SK-N-SH treated with all-trans-retinoic acid at 6 μM for 48 hours (cell line): ENCODE measurements at regions not wholly inside any gene's neighbourhood (a gene's known extent, or its start where the extent isn't known, plus 50 kb on each side); places are given as distances from the start of the nearest gene placed in this dataset.

ENCODE experiments used
- ATAC-seq: fragments of 200-7000 bp; cut with Tn5 transposase; 3 replicates; pipeline ENCODE4 v1.9.1; 2020; ENCODE audit warnings: mild to moderate bottlenecking, moderate library complexity
- ARNTL ChIP-seq: fragments of 450-650 bp; formaldehyde crosslinking; IDR thresholded peaks from 2 replicates; pipeline ENCODE4 v1.5.0; 2020; ENCODE audit warnings: low read depth, mild to moderate bottlenecking, moderate library complexity, borderline replicate concordance
- BACH2 ChIP-seq: fragments of 250-450 bp; sonication (Bioruptor Pico); IDR thresholded peaks from 2 replicates; pipeline ENCODE4 v1.9.0; 2021; ENCODE audit warnings: mild to moderate bottlenecking, borderline replicate concordance
- CSDC2 ChIP-seq: fragments of 250-450 bp; sonication (Bioruptor Pico); IDR thresholded peaks from 2 replicates; pipeline ENCODE4 v1.5.0; 2020; ENCODE audit warnings: mild to moderate bottlenecking, moderate library complexity
- ESRRG ChIP-seq: fragments of 250-450 bp; sonication (Bioruptor Pico); IDR thresholded peaks from 2 replicates; pipeline ENCODE4 v1.6.1; 2021; ENCODE audit warnings: mild to moderate bottlenecking
- GLIS3 ChIP-seq: fragments of 250-450 bp; sonication (Bioruptor Pico); IDR thresholded peaks from 2 replicates; pipeline ENCODE4 v1.5.0; 2020; ENCODE audit warnings: mild to moderate bottlenecking, moderate library complexity
- ISL1 ChIP-seq: fragments of 250-450 bp; sonication (Bioruptor Pico); IDR thresholded peaks from 2 replicates; pipeline ENCODE4 v2.1.2; 2022; ENCODE audit warnings: mild to moderate bottlenecking, moderate library complexity
- OSR1 ChIP-seq: fragments of 250-450 bp; sonication (Bioruptor Pico); IDR thresholded peaks from 2 replicates; pipeline ENCODE4 v1.8.0; 2022; ENCODE audit warnings: moderate library complexity, mild to moderate bottlenecking, inconsistent platforms
- RARB ChIP-seq: fragments of 250-450 bp; sonication (Bioruptor Pico); IDR thresholded peaks from 2 replicates; pipeline ENCODE4 v1.8.0; 2021; ENCODE audit warnings: mild to moderate bottlenecking, moderate library complexity
- SNAI2 ChIP-seq: fragments of 250-450 bp; sonication (Bioruptor Pico); IDR thresholded peaks from 2 replicates; pipeline ENCODE4 v1.5.0; 2020; ENCODE audit warnings: mild to moderate bottlenecking, moderate library complexity
- TCF4 ChIP-seq: fragments of 250-450 bp; sonication (Bioruptor Pico); IDR thresholded peaks from 2 replicates; pipeline ENCODE4 v1.8.0; 2021; ENCODE audit warnings: mild to moderate bottlenecking, moderate library complexity, borderline replicate concordance
- TOX ChIP-seq: fragments of 250-450 bp; sonication (Bioruptor Pico); IDR thresholded peaks from 2 replicates; pipeline ENCODE4 v1.8.0; 2021; ENCODE audit warnings: mild to moderate bottlenecking, moderate library complexity, borderline replicate concordance
- ZC3H10 ChIP-seq: fragments of 250-450 bp; sonication (Bioruptor Pico); IDR thresholded peaks from 2 replicates; pipeline ENCODE4 v1.5.1; 2021; ENCODE audit warnings: mild to moderate bottlenecking, moderate library complexity
- ZFP30 ChIP-seq: fragments of 450-650 bp; formaldehyde crosslinking; IDR thresholded peaks from 2 replicates; pipeline ENCODE4 v1.5.0; 2022; ENCODE audit warnings: mild to moderate bottlenecking, moderate library complexity
- ZNF565 ChIP-seq: fragments of 450-650 bp; formaldehyde crosslinking; conservative IDR thresholded peaks from 2 replicates; pipeline ENCODE4 v1.5.0; 2020; ENCODE audit warnings: low read depth, mild to moderate bottlenecking, moderate library complexity
- ZNF8 ChIP-seq: fragments of 450-650 bp; formaldehyde crosslinking; IDR thresholded peaks from 2 replicates; pipeline ENCODE4 v1.5.0; 2020; ENCODE audit warnings: mild to moderate bottlenecking, moderate library complexity
- TF ChIP-seq, protein P1 (sequence below): fragments of 250-450 bp; sonication (Bioruptor Pico); IDR thresholded peaks from 2 replicates; pipeline ENCODE4 v1.8.0; 2020; ENCODE audit warnings: mild to moderate bottlenecking, moderate library complexity, borderline replicate concordance
- TF ChIP-seq, protein P2 (sequence below): fragments of 250-450 bp; sonication (Bioruptor Pico); IDR thresholded peaks from 2 replicates; pipeline ENCODE4 v1.5.1; 2021; ENCODE audit warnings: mild to moderate bottlenecking, moderate library complexity
- TF ChIP-seq, protein P3 (sequence below): fragments of 250-450 bp; sonication (Bioruptor Pico); IDR thresholded peaks from 2 replicates; pipeline ENCODE4 v1.8.0; 2021; ENCODE audit warnings: low read depth, mild to moderate bottlenecking, moderate library complexity, borderline replicate concordance
- TF ChIP-seq, protein P4 (sequence below): fragments of 250-450 bp; sonication (Bioruptor Pico); IDR thresholded peaks from 2 replicates; pipeline ENCODE4 v1.5.0; 2020; ENCODE audit warnings: mild to moderate bottlenecking, moderate library complexity
- TF ChIP-seq, protein P5 (sequence below): fragments of 250-450 bp; sonication (Bioruptor Pico); IDR thresholded peaks from 2 replicates; pipeline ENCODE4 v1.5.1; 2020; ENCODE audit warnings: low read depth, mild to moderate bottlenecking, moderate library complexity

DNA sequence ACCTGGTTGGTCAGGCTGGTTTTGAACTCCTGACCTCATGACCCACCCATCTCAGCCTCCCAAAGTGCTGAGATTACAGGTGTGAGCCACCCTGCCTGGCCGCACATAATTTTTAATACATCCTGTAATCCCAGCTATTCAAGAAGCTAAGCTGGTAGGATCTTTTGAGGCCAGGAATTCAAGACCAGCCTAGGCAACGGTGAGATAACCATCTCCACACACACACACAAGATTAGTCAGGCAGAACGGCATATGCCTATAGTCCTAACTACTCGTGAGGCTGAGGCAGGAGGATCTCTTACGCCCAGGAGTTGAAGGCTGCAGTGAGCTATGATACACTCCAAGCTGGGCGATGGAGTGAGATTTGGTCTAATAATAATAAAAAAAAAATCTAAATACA, 212.4 kb upstream of the NEIL3 start:
- TF ChIP-seq ZC3H10 (no peak), GLIS3 (CRISPR knock-in tag) (no peak), SNAI2 (CRISPR knock-in tag) (no peak), ZNF565 (CRISPR knock-in tag) (no peak), RARB (CRISPR knock-in tag) (no peak), OSR1 (CRISPR knock-in tag) (no peak), CSDC2 (no peak), ISL1 (CRISPR knock-in tag) (no peak), ZFP30 (CRISPR knock-in tag) (no peak), BACH2 (CRISPR knock-in tag) (no peak)
- TF ChIP-seq, protein P1, sequence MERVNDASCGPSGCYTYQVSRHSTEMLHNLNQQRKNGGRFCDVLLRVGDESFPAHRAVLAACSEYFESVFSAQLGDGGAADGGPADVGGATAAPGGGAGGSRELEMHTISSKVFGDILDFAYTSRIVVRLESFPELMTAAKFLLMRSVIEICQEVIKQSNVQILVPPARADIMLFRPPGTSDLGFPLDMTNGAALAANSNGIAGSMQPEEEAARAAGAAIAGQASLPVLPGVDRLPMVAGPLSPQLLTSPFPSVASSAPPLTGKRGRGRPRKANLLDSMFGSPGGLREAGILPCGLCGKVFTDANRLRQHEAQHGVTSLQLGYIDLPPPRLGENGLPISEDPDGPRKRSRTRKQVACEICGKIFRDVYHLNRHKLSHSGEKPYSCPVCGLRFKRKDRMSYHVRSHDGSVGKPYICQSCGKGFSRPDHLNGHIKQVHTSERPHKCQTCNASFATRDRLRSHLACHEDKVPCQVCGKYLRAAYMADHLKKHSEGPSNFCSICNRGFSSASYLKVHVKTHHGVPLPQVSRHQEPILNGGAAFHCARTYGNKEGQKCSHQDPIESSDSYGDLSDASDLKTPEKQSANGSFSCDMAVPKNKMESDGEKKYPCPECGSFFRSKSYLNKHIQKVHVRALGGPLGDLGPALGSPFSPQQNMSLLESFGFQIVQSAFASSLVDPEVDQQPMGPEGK (CRISPR knock-in tag), result no peak
- TF ChIP-seq, protein P2, sequence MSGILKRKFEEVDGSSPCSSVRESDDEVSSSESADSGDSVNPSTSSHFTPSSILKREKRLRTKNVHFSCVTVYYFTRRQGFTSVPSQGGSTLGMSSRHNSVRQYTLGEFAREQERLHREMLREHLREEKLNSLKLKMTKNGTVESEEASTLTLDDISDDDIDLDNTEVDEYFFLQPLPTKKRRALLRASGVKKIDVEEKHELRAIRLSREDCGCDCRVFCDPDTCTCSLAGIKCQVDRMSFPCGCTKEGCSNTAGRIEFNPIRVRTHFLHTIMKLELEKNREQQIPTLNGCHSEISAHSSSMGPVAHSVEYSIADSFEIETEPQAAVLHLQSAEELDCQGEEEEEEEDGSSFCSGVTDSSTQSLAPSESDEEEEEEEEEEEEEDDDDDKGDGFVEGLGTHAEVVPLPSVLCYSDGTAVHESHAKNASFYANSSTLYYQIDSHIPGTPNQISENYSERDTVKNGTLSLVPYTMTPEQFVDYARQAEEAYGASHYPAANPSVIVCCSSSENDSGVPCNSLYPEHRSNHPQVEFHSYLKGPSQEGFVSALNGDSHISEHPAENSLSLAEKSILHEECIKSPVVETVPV, result no peak
- TF ChIP-seq, protein P3, sequence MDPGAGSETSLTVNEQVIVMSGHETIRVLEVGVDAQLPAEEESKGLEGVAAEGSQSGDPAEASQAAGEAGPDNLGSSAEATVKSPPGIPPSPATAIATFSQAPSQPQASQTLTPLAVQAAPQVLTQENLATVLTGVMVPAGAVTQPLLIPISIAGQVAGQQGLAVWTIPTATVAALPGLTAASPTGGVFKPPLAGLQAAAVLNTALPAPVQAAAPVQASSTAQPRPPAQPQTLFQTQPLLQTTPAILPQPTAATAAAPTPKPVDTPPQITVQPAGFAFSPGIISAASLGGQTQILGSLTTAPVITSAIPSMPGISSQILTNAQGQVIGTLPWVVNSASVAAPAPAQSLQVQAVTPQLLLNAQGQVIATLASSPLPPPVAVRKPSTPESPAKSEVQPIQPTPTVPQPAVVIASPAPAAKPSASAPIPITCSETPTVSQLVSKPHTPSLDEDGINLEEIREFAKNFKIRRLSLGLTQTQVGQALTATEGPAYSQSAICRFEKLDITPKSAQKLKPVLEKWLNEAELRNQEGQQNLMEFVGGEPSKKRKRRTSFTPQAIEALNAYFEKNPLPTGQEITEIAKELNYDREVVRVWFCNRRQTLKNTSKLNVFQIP (CRISPR knock-in tag), result no peak
- TF ChIP-seq, all 23 proteins: peak for 0
- no peak for ATAC-seq

DNA sequence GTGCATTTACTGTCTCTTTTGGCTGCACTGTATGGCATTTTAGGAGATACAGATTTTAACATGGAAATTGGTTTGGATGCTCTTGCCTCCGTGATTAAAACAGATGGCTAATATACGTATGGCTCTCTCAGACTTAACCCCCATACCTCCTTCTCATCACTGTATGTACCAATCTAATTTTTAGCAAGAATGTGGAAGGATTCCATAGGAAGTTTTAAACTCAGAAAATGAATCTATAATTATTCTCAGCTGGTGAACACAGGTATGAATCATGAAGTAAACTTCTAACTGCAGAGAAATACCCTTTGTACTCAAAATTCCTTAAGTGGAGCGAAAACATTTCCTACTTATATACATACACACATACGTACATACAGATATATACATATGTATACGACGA, 210.5 kb upstream of the NEIL3 start:
- no peak for TF ChIP-seq ZFP30 (CRISPR knock-in tag)
- TF ChIP-seq ZNF565 (CRISPR knock-in tag), result no peak
- no peak for TF ChIP-seq ARNTL
- no peak for TF ChIP-seq ZNF8 (CRISPR knock-in tag)
- TF ChIP-seq, protein P4, sequence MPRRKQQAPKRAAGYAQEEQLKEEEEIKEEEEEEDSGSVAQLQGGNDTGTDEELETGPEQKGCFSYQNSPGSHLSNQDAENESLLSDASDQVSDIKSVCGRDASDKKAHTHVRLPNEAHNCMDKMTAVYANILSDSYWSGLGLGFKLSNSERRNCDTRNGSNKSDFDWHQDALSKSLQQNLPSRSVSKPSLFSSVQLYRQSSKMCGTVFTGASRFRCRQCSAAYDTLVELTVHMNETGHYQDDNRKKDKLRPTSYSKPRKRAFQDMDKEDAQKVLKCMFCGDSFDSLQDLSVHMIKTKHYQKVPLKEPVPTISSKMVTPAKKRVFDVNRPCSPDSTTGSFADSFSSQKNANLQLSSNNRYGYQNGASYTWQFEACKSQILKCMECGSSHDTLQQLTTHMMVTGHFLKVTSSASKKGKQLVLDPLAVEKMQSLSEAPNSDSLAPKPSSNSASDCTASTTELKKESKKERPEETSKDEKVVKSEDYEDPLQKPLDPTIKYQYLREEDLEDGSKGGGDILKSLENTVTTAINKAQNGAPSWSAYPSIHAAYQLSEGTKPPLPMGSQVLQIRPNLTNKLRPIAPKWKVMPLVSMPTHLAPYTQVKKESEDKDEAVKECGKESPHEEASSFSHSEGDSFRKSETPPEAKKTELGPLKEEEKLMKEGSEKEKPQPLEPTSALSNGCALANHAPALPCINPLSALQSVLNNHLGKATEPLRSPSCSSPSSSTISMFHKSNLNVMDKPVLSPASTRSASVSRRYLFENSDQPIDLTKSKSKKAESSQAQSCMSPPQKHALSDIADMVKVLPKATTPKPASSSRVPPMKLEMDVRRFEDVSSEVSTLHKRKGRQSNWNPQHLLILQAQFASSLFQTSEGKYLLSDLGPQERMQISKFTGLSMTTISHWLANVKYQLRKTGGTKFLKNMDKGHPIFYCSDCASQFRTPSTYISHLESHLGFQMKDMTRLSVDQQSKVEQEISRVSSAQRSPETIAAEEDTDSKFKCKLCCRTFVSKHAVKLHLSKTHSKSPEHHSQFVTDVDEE (CRISPR knock-in tag), result no peak
- TF ChIP-seq, protein P3 (CRISPR knock-in tag), result no peak
- TF ChIP-seq ISL1 (CRISPR knock-in tag), result no peak
- TF ChIP-seq BACH2 (CRISPR knock-in tag), result no peak
- no peak for TF ChIP-seq GLIS3 (CRISPR knock-in tag)
- no peak for TF ChIP-seq TOX (CRISPR knock-in tag)
- TF ChIP-seq, protein P5, sequence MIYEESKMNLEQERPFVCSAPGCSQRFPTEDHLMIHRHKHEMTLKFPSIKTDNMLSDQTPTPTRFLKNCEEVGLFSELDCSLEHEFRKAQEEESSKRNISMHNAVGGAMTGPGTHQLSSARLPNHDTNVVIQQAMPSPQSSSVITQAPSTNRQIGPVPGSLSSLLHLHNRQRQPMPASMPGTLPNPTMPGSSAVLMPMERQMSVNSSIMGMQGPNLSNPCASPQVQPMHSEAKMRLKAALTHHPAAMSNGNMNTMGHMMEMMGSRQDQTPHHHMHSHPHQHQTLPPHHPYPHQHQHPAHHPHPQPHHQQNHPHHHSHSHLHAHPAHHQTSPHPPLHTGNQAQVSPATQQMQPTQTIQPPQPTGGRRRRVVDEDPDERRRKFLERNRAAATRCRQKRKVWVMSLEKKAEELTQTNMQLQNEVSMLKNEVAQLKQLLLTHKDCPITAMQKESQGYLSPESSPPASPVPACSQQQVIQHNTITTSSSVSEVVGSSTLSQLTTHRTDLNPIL (CRISPR knock-in tag), result no peak
- TF ChIP-seq TCF4, result no peak
- no peak for TF ChIP-seq RARB (CRISPR knock-in tag)
- TF ChIP-seq SNAI2 (CRISPR knock-in tag), result no peak
- TF ChIP-seq OSR1 (CRISPR knock-in tag), result no peak
- no peak for TF ChIP-seq ESRRG (CRISPR knock-in tag)
- no peak for ATAC-seq
